GM13976 (cell line): ENCODE measurements at regions not wholly inside any gene's neighbourhood (a gene's known extent, or its start where the extent isn't known, plus 50 kb on each side); places are given as distances from the start of the nearest gene placed in this dataset.

Source experiments
- DNase-seq: peaks from one replicate; pipeline ENCODE4 v3.0.0; 2012; ENCODE audit warnings: low spot score
- in situ Hi-C: fragments of 300-500 bp; cut with MboI; formaldehyde crosslinking; loops from one replicate; pipeline ENCODE4 v1.12.0; 2022; ENCODE audit warnings: low sequenced_read_pairs, mixed read lengths, inconsistent platforms; ENCODE audit not compliant: unreplicated experiment
- TF ChIP-seq, protein P1 (sequence below): IDR thresholded peaks from 2 replicates; pipeline ENCODE4 v1.5.1; 2012; ENCODE audit warnings: borderline replicate concordance, mild to moderate bottlenecking; ENCODE audit not compliant: insufficient read depth; ENCODE audit errors: extremely low read depth, missing control alignments, control extremely low read depth

DNA sequence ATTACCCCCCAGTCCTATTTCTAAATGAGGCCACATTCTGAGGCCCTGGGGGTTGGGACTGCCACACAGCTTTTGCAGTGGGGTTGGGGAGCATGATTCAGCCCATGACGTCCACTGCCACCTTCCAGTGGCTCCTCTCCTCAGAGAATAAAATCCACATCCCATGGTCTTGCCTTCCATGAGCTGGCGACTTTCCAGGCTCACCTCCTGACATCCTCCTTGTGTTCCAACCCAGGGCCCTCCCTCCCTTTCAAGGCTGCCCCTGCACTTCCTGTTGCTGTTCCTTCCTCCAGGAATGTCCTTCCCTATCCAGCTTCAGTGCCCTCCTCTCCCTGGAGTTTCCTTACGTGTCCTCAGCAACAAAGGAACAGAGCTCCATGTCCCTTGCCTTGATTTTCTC is 187.3 kb upstream of the ID2 start:
- TF ChIP-seq, protein P1, sequence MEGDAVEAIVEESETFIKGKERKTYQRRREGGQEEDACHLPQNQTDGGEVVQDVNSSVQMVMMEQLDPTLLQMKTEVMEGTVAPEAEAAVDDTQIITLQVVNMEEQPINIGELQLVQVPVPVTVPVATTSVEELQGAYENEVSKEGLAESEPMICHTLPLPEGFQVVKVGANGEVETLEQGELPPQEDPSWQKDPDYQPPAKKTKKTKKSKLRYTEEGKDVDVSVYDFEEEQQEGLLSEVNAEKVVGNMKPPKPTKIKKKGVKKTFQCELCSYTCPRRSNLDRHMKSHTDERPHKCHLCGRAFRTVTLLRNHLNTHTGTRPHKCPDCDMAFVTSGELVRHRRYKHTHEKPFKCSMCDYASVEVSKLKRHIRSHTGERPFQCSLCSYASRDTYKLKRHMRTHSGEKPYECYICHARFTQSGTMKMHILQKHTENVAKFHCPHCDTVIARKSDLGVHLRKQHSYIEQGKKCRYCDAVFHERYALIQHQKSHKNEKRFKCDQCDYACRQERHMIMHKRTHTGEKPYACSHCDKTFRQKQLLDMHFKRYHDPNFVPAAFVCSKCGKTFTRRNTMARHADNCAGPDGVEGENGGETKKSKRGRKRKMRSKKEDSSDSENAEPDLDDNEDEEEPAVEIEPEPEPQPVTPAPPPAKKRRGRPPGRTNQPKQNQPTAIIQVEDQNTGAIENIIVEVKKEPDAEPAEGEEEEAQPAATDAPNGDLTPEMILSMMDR: no peak
- in situ Hi-C loops: no loop called here

DNA sequence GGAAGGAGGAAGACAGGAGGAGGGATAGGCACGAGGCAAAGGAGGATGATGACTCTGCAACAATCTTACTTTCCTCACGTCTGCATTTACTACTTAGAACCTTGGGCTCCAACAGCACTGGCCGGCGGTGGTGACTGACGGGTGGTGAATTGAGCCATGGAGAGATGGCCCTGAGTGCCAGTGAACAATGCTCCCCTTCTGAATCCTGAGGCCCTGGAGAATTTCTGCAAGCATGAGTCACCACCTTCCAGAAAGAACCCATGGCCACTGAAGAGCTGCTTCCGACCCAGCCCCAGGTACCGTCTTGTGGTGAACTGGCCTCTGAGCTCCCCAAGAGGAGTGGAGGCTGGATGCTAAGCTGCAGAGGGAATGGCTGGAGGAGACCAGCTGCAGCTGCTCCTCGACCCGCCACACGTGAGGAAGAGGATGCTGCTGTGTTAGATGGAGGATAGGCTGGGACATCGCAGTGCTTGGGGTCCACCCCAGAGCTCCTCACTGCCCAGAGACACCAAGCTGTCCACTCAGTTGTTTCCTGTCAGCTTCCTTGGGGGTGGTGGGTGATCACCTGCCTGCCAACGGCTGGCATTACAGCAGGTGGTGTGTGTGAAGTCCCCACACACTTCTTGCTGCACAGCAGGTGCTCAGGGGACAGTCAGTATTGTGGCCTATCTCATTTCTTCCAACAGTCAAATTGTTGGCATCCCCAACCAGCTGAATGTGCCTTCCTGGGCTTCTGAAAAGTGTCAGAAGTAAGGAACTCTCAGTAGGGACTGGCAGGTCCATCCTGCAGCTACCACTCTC is 186.5 kb upstream of the ID2 start:
- TF ChIP-seq, protein P1: no peak
- in situ Hi-C loops: no loop called here
- no peak for DNase-seq

More for the DNA sequence above, 187.3 kb upstream of the ID2 start:
- no peak for DNase-seq

GRCh38 chr2:8496079-8496478 is 185.8 kb upstream of the ID2 start:
- in situ Hi-C loops: no loop called here
- no peak for DNase-seq
- TF ChIP-seq, protein P1: no peak

GRCh38 chr2:8496617-8497016 is 185.2 kb upstream of the ID2 start:
- DNase-seq: no peak
- in situ Hi-C loops: no loop called here
- TF ChIP-seq, protein P1: no peak

DNA sequence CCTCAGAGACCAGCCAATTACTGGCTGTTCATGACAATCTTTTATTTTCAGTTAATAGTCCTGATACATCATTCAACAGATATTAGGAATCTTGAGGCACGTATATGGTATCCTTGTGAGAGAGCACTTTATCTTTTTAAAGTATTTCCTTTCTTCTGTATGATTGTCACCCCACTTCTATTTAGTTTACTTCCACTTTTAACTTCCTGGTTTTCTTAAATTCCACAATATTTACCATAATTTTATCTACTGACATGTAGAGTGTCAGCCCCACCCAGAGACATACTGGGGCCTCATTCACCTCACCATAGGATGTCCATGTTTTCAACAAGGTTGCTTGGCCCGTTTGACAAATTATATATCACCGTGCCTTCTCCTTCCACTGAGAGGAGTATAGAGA is 182.9 kb upstream of the ID2 start:
- in situ Hi-C loops: no loop called here
- no peak for DNase-seq
- TF ChIP-seq, protein P1: no peak

DNA sequence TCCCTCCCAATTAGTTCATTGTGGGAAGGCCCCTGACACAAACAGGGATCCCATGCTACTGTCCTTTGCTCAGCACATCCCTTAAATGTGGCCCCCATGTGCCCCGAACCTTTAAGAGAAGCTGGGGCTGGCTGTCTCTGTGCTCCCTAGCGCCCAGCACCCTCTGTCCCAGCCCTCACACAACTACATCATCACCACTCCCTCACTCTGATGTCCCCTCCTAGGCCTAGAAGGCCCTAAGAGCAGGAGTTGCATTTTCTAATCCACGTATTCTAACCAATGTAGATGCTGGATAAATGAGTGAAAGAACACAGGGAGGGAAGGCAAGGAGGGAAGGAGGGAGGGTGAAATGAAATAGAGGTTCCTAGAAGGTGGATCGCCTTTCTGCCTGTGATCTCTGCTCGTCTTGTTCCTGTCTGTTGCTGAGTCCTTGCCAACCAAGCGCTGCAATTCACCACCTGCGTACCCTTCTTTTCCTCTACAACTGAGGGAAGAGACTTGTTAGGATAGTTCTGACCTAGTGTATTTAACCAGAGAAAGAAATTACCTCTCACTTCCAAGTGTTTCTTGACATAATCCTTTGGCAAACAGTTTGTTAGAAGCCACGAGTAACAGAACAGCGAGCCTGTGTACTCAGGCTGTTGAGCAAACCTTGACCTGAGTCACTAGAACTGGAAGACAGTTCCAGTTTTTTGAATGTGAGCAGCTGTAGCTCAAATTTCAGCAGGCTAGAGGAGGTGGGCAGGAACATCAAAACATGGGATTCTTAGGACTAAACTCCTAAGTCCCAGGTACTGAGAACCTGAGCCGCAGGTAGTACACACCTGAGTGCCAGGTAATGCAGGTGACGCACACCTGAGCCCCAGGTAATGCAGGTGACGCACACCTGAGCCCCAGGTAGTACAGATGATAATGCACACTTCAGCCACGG is 181.5 kb upstream of the ID2 start:
- no peak for DNase-seq
- in situ Hi-C loops: no loop called here
- TF ChIP-seq, protein P1: no peak
